GM21367 (cell line): ENCODE measurements at regions not wholly inside any gene's neighbourhood (a gene's known extent, or its start where the extent isn't known, plus 50 kb on each side); places are given as distances from the start of the nearest gene placed in this dataset.

Experiments used
- ATAC-seq: cut with Tn5 transposase; IDR thresholded peaks from one replicate; pipeline ENCODE4 v1.9.1; 2021; ENCODE audit not compliant: unreplicated experiment

DNA sequence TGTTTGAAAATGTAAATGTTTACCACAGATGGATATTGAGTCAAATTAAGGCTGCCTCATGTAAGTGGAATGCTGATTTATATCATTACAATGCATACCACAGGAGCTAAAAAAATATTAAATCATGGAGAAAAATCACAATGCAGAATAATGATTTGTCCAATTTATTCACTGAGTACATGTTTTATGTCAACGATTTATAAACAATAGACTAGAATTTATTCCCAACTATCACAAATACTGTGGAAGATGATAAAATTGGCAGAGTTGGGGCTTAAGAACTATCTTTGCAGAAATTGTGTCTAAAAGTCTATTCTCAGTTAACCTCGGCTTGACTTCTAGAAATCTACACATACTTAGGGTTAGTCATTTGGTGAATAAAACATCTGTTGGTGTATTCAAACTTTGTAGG, 472.1 kb upstream of the MARCKS start:
- no peak for ATAC-seq

DNA sequence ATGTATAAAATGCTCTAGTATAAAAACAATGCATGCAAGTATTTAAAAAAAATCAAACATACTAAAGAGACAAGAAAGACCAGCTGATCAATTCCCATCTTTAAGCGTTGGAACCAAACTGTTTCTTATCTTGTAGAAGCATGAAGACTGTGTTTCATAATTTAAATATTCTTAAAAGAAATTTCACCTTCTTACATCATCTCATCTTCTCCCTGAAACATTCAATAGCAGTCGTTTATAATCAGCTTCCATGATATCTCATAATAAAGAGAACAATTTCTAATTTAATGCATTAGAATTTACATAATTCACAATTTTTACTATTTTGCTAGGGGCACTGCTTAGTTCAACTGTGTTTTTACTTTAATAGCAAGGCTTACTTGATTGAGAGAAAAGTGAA, 468.1 kb upstream of the MARCKS start:
- no peak for ATAC-seq

- no peak for ATAC-seq
These were observed 464.5 kb upstream of the MARCKS start for GRCh38 chr6:113392551-113393055.

GRCh38 chr6:113394216-113394615, 462.9 kb upstream of the MARCKS start:
- no peak for ATAC-seq

DNA sequence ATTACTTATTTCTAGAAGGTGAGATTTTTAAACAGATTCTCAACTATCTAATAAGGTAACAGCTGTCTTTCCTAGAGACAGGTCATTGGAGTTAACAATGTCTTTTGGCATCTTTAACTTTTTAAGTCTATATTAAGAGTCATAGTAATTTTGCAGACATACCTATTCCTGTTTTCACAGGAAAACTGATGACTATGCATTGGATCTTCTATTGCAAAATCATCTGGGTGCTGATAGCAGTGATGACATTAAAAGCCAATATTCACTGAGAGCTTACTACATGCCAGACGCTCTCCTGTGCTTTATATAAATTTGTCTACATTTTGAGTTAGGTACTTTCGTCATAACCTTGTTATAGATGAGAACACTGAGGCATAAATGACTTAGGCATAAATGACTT, 462.4 kb upstream of the MARCKS start:
- ATAC-seq = no peak

DNA sequence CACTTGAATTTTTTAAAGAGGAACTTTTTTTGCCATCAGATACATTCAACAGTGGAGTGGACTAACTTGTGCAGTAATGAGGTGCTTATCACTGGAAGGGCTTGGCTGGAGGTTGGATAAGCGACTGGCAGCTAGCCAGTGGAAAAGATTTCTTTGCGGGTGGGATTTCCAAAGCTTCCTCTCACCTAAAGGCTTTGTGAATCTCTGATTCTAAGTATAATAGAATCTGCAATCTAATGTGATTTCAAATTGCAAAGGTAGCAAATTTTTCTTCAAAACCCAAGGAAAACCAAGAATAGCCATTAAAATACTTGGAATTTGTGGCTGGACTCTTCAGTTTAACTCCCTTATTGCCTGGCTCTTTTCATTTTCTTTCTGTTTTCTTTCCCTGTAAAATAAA, 460.4 kb upstream of the MARCKS start:
- no peak for ATAC-seq

GRCh38 chr6:113397236-113397635, 459.9 kb upstream of the MARCKS start:
- no peak for ATAC-seq

DNA sequence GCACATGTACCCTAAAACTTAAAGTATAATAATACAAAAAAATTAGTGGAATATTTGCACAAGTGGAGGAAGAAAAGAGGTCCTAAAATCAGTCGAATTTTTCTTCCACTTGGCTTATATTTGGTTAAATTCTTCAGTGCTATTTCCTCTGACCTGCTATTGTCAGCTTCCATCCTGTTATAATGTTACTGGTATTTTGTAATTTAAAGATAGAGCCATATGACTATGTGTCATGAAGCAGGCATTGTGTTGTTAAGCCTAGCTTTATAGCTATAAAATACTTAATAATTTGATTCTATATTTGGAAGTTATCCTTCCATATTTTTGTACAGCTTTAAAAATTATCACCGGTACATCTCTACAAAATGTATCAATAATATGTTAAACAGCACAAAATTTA, 455.9 kb upstream of the MARCKS start:
- no peak for ATAC-seq

- ATAC-seq = no peak
These were observed 454.6 kb upstream of the MARCKS start for GRCh38 chr6:113402544-113402943.

- no peak for ATAC-seq
These were observed 453.1 kb upstream of the MARCKS start for GRCh38 chr6:113403966-113404595.

DNA sequence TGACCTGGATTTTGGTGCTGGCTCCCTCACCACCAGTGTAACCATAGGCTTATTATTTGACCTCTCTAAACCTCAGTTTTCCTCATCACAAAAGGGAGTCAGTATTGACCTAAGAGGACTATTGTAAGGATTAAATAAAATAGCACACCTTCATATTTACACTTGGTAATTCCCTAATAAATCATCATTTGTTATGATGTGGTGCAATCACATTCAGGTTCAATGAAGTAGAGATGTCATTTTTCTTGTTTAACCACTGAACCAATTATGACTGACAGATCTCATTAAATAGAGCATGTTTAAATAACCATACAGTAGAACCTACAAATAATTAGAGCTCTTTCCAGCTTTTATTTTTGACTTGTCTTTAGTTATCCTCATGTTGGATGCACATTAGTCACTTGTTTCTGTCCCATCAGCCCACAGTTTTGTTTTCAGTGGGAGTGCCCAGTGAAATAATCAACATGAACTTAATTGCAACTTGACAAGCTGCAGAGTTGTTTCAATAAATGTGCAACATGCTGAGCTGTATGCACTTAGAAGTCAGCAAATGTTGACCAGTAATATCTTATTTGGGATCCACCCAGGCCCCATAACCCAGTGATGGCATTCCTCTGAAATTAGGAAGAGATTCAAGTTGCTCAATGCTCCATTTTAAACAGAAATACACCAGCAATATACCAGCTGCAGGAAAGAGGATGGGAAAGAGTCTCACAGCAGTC, 451.7 kb upstream of the MARCKS start:
- no peak for ATAC-seq

GRCh38 chr6:113406048-113406695, 451.0 kb upstream of the MARCKS start:
- ATAC-seq = no peak

DNA sequence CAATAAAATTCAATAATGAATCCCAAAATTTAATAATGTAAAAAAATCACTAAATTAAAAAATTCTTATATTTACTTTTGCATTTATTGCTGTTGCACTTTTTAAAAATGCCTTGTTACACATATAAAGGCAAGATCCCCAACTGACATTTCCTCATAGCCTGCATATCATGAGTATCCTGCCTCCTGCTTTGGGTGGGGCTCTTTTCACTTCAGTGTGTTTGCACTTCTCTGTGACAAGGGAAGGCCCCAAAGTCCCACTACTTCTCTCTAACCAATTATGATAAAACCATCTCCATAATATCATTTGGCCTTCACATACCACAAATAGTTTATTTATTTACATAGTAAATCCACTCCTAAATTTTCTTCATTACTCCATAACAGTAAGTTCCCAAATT, 446.1 kb upstream of the MARCKS start:
- no peak for ATAC-seq

GRCh38 chr6:113412589-113413357, 444.4 kb upstream of the MARCKS start:
- no peak for ATAC-seq

- no peak for ATAC-seq
These were observed 442.6 kb upstream of the MARCKS start for GRCh38 chr6:113414511-113414910.

DNA sequence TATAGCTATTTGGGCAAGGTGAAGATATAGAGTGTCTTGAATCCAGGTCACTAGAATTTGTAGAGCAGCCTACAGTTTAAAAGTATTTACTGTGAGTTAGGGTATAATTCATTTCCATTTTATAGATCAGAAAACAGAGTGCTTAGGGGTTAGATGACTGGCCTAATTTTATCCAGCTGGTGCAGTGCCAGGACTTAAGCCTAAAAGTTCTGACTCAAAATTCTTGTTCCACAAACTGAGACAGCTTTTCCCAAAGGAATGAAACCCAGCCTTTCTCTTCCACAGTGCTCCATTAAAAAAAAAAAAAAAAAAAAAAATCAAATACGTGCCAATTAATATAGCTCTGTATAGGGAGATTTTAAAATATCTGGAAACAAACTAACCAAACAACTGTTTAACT, 441.0 kb upstream of the MARCKS start:
- ATAC-seq = no peak

- no peak for ATAC-seq
These were observed 436.9 kb upstream of the MARCKS start for GRCh38 chr6:113420290-113420689.

DNA sequence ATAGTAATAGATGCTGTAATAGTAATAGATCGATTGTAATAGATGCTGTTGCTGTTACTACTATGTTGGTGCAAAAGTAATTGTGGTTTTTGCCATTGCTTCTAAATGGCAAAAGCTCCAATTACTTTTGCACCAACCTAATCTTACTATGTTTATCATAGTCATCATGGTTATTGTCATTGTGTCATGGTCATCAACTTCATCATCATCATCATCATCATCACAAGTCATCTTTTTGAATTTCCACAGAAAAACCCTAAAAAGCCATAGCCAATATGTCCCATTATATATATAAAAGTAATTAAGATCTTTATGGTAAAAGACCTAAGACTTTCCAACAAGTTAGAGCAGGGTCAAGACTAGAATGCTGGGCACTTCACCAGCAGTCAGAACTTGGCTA, 435.1 kb upstream of the MARCKS start:
- no peak for ATAC-seq

- no peak for ATAC-seq
These were observed 433.2 kb upstream of the MARCKS start for GRCh38 chr6:113423956-113424355.

DNA sequence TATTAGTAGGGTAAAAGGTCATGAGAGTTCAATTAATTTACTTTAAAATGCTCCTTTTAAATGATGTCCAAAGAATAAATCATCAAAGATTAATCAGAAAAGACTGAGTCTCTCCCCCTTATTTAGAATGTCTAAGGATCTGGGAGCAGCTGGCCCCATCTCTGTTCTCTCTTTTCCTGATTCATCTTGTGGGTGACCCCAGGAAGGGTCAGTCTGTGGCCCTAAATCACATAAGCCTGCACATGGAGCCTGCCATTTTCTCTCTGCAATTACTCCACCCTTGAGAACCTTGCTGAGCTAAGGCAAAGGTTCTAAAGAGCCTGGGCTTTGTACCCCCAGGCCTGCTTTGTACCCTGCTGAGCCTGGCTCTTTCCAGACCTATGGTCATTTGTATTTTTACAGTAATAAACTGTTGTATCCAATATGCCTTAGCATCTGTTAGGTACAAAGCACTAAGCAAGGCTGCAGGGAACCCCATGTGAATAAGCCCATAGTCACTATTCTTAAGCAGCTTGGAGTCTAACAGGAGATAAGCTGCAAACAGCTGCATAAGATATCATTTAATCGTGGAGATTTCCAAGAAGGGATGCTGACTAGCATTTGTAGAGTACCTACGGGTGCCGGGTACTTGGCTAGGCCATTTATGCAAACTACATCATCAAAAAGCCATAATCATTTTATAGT, 431.0 kb upstream of the MARCKS start:
- no peak for ATAC-seq

- no peak for ATAC-seq
These were observed 429.5 kb upstream of the MARCKS start for GRCh38 chr6:113427617-113428016.
